ENCODE measurements at regions not wholly inside any gene's neighbourhood (a gene's known extent, or its start where the extent isn't known, plus 50 kb on each side); places are given as distances from the start of the nearest gene placed in this dataset.

DNA sequence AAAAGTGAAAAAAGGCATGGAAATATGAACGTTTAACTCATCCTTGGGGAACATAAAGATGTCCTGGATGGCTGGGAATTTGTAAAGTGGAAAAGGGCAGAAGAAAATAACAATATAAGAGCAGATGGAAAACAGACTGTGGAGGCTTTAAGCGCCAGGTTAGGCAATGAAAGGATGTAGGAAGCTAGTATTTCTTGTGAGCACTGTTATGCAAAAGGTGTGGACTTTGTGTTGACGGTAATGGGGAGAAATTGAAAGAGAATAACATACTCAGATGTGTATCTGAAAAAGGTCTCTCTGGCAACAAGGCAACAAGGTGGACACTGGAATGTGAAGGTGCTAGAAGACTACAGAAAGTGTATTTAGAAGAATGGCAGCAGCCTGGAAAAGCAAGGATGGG lies 411.8 kb downstream of the PLPP3 start:
- H3K4me3 ChIP-seq (ENCODE audit: low read depth, low read length) = no peak overlapping the region
- no peak for DNase-seq (ENCODE audit: low read depth)
- TF ChIP-seq, protein P1, sequence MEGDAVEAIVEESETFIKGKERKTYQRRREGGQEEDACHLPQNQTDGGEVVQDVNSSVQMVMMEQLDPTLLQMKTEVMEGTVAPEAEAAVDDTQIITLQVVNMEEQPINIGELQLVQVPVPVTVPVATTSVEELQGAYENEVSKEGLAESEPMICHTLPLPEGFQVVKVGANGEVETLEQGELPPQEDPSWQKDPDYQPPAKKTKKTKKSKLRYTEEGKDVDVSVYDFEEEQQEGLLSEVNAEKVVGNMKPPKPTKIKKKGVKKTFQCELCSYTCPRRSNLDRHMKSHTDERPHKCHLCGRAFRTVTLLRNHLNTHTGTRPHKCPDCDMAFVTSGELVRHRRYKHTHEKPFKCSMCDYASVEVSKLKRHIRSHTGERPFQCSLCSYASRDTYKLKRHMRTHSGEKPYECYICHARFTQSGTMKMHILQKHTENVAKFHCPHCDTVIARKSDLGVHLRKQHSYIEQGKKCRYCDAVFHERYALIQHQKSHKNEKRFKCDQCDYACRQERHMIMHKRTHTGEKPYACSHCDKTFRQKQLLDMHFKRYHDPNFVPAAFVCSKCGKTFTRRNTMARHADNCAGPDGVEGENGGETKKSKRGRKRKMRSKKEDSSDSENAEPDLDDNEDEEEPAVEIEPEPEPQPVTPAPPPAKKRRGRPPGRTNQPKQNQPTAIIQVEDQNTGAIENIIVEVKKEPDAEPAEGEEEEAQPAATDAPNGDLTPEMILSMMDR (IDR thresholded peaks at IDR 0.05; ENCODE audit: low read depth, low read length, missing control alignments) = no peak

DNA sequence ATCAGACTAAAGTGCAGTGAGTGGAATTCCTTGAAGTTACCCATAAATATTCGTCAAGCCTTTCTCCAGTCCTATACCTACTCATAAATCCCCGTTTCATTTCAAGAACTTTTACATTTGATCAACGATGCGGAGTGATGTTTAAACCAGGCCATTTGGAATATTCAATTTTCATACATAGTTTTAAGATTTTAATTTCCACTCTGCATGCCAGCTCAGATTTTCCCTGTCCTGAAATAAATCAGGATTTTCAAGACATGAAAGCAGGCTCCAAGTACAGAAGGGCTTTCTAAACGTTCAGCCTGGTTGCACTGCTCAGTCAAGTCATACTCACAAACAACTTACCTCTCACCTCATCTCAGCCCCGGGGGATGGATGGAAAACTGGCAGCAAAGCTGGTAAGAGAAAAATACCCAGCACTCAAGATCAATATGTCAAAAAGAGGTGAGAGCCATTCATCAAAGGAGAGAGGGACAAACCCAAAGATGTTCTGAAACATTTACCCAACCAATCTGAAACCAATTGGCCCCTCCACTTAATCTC lies 418.5 kb downstream of the PLPP3 start:
- no peak for DNase-seq (ENCODE audit: low read depth)
- TF ChIP-seq, protein P1 (IDR thresholded peaks at IDR 0.05; ENCODE audit: low read depth, low read length, missing control alignments) = no peak
- no peak overlapping the region for H3K4me3 ChIP-seq (ENCODE audit: low read depth, low read length)

DNA sequence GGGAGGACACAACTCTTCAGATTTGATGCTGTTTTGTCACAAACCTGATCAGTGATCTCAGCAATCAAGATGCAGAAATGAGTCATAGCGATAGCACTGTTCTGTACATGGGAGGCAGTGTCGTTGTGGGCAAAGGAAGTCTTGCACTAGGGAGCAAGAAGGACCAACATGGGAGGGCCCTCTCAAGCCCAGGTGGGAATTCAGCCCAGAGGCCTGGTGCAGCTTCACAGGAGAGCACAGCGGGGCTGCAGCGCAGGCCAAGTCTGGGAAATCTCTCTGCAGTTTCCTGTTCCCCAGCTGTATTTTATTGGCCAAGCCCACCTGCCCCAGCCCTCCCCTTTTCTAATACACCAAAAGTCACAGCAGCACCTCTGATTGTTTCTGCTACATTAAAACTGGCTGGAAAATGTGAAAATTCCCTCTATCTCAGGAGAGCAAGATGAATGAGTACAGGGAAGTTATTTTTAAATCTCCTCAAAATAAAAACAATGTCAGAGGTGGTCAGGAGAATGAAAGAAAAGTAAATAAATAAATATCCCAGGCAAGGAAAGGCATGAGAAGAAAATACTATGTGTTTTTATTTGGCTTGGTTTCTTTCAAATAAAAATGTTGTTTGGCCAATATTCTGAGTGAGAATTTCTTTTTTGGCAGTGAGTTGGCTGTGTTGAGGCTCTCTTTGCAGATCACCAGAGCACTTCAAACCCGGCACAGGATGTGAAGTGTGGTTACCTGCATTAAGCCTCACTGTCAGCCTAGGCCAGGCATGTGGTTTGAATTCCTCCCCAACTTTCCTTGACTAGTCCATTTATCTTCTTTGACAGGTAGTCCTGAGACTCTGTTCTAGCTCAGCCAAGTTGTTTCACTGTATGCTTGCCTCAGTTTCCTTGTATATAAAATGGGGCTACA lies 422.1 kb downstream of the PLPP3 start:
- TF ChIP-seq, protein P1 (IDR thresholded peaks at IDR 0.05; ENCODE audit: low read depth, low read length, missing control alignments) = no peak
- no peak for DNase-seq (ENCODE audit: low read depth)
- no peak overlapping the region for H3K4me3 ChIP-seq (ENCODE audit: low read depth, low read length)

DNA sequence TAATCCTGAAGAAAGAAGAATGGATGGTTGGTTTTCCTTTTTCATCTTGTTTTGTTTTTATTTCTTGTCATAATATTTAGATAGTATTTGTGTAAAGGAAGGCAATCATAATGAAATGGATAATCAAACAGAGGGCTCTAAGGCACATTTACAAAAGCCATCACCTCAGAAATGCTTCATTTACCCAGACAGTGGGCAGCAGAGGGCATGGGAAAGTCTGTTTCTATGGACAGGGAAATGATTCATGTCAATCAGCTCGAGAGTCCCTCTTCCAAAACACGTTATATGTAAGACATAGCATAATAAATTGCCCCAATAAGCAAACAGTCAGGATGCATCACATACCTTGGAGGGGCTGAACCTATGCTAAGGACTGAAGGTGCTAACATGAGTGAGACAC lies 426.1 kb downstream of the PLPP3 start:
- DNase-seq (ENCODE audit: low read depth) = no peak
- no peak overlapping the region for H3K4me3 ChIP-seq (ENCODE audit: low read depth, low read length)
- TF ChIP-seq, protein P1 (IDR thresholded peaks at IDR 0.05; ENCODE audit: low read depth, low read length, missing control alignments) = no peak

DNA sequence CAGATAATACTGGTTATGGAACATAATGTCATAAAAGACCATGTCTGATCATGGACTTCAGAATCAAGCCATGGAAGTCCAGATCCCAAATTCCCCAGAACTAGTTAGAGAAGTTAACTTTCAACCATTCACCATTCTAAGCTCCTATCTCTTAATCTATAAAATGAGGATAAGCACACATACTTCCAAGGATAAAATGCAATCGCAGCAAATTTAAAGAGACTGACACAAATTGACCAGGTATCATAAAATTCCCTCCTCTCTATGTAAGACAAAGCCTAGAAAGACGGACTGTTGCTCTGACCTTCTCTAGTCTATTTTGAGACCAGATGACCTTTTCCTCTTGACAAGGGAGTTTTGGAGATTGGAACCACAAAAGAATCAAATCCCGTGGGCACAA lies 426.7 kb downstream of the PLPP3 start:
- TF ChIP-seq, protein P1 (IDR thresholded peaks at IDR 0.05; ENCODE audit: low read depth, low read length, missing control alignments) = no peak
- H3K4me3 ChIP-seq (ENCODE audit: low read depth, low read length) = no peak overlapping the region
- DNase-seq (ENCODE audit: low read depth) = no peak

DNA sequence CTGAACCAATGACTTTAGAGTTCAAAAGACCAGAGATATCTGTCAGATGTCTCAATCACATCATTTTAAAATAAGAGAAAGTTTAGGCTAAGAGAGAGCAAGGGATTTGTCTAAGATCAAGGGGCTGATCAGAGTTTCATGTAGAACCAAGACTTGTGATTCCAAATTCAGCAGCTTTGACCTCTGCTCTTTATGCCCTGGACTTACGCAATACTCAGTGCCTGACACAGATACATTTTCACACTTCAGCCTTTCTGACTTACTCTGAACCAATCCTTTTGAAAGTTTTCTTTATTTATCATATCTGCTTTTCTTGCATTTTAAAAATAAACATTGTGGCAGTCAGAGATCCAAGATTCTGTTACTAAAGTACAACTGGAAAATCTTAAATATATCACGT lies 428.0 kb downstream of the PLPP3 start:
- H3K4me3 ChIP-seq (ENCODE audit: low read depth, low read length) = no peak overlapping the region
- TF ChIP-seq, protein P1 (IDR thresholded peaks at IDR 0.05; ENCODE audit: low read depth, low read length, missing control alignments) = no peak
- DNase-seq (ENCODE audit: low read depth) = no peak

Measured in GM12864 (cell line).